Kidney glomerular epithelial cell (primary cell): ENCODE measurements at regions not wholly inside any gene's neighbourhood (a gene's known extent, or its start where the extent isn't known, plus 50 kb on each side); places are given as distances from the start of the nearest gene placed in this dataset.
A peak's percentile ranks its signal among the peaks of the same experiment; 100 is the strongest.

ENCODE experiments used
- DNase-seq: peaks from one replicate; lab custom pipeline; 2025; lab: John Stamatoyannopoulos, UW

DNA sequence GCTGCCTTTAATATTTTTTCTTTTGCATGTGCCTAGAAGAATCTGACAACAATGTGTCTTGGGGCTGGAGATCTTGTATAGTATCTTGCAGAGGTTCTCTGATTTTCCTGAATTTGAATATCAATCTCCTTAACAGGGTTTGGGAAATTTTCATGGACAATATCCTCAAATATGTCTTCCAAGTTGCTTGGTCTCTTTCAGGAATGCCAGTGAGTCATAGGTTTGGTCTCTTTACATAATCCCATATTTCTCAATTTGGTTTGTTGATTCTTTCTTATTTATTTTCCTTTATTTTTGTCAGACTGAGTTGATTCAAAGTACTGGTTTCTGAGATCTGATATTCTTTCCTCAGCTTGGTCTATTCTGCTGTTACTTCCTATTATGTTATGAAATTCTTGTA lies 208.7 kb upstream of the GLI3 start:
- DNase-seq = peak; percentile 1

DNA sequence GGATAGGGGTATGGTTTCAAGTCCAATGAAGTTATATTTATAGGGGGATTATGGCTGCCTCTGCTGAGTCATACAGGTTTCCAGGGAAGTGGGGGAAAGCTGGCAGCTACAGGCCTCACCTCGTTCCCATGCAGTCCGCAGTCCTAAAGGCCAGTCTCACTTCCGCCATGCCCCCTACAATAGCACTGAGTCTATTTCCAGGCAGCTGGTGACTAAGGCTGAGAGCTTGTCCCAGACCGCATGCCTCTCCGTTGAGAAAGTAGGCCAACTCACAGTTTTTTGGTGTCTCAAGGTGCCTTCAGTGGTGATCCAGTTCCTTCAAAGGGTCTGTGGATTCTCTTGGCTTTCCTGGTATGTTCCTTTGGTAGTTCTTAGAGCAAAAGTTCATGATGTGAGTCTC lies 203.9 kb upstream of the GLI3 start:
- DNase-seq = no peak

DNA sequence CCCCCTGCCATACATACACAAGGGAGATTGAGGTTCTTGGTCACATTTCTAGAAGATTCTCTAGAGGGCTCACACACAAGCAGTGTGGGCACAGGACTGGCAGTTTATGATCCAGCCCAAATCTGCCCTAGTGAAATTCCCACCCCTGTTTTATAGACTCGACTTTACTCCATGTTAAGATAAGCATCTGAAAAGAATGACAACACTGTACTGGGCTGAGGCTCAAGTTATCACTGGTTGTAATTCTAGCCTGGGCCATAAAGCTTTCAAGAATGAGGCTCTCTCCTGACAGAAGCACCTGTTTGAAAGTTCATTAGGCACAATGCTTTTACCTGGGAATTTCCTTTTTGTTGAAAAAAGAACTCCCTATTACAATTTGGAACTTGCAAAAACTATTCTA lies 195.6 kb upstream of the GLI3 start:
- no peak for DNase-seq

DNA sequence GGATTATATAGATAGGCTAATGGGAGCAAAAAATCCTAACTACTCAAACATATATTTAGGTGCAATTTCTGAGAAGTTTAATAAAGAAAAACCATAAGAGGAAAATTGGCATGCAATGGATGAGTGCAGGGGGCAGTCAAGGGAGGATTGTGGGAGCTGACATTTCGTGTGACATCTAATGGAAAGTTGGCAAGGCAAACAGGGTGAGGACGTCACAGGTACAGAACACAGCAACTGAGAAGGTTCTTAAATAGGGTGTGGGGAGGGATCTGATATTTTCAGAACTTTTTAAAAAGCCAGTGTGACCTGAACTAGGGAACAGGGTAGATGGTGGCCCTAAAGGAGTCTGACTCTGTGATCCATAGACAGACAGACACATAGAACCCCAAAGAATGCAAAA lies 194.9 kb upstream of the GLI3 start:
- DNase-seq = no peak

DNA sequence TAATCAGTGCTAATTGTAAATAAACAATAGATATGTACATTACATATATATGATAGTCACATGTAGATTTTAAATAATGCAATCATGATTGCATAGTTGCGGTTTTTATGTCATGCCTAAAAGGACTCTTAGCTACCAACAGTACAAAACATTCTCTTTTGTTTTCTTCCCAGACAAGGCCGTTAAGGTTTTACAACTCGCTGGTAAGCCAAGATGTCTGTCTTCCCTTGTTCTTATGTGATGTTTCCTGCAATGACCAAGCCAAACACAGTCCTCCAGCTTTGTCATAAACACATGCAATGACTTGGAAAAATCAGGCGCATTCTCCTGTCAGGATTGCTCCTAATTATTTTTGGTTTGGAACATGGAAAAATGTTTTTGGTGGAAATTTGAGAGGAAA lies 192.3 kb upstream of the GLI3 start:
- DNase-seq = no peak

DNA sequence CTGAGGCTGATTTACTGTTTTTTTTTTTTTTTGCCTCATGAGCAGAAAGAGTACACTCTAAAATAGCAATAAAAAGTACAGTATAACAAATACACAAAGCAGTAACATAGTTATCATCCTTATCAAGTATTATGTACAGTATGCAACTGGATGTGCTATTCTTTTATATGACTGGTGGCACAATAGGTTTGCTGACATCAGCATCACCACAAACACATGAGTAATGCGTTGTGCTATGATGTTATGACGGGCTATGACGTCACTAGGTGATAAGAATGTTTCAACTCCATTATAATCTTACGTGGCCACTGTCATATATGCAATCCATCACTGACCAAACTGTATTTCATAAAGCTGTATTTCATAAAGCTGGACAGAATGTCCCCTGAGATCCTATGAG lies 189.2 kb upstream of the GLI3 start:
- no peak for DNase-seq

DNA sequence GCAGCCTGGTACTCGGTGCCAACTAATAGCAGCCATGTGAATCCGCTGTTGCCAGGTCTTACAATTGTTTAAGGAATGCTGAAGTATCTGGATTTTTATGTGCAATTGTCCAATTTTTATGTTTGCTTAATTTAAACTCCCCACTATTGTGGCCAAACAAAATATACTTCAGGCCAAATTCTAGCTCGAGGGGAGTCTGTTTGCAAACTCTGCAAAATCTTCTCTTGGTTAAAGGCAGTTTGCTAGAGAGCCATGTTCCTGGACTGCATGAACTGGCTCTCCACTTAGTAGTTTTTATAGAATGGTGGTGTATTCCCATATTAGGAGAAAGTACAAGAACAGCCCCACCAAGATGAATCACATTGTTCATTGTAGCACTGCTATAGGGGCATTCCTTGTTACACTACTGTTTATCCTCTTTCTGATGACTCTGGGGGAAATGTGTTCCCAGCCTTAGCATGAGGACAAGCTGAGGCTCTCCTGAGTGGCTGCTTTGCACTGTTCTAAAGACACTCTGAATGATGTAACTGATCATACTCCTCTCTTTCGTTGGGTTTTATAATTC lies 178.0 kb upstream of the GLI3 start:
- DNase-seq = no peak

DNA sequence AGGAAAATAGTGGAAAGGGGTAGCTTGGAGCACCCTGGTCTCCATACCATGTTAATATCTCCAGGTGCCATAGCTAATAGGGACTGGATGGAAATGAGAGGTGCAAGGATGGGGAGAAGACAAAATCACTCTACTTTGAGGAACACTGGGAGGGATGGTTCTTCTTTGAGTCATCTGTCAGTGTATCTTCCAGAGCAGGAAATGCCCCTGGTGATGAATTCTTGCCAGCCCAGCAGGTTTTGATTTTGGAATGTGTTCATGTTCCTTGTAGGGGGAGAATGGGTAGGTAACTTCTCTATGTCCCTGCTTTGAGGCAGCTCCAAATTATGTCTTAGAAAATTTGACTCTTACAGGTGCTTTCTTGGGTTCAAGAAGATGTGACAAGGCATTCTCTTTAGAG lies 177.0 kb upstream of the GLI3 start:
- no peak for DNase-seq

DNA sequence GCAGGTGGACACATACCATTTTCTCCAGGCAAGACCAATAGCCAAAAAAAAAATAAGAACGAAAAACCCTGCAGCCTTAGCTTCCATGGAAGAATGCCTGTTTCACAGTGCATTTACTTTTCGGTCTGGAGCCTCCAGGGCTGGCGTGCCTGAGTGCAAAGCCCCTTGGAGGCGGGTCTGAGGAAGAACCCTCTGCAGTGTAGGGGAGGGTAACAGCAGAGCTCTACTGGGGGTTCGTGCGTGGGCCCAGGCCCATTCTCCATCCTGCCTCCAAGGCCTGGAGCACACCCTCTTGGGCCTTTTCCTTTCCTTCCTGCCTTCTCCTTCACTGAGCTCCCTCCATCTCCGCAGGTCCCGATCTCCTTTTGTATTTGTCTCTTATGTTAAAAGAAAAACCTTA lies 172.3 kb upstream of the GLI3 start:
- no peak for DNase-seq

DNA sequence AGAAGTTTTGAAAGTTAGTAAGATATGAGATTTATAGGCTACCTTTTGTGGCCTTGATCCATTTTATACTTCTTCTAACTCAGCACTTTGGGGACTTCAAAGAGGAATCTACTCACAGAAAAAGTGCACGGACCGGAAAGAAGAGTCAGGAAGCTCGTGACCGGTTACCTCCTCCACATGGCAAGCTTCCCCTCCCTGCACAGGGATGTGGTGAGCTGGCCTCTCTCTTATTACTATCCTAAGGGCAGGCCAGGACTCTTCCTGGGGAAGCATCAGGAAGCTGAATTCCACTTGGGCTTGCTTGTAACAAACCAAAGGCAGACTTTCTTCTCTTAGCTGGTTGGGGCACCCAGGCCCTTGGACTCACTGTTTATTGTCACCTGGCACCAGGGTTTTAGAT lies 170.8 kb upstream of the GLI3 start:
- DNase-seq = peak; percentile 8

DNA sequence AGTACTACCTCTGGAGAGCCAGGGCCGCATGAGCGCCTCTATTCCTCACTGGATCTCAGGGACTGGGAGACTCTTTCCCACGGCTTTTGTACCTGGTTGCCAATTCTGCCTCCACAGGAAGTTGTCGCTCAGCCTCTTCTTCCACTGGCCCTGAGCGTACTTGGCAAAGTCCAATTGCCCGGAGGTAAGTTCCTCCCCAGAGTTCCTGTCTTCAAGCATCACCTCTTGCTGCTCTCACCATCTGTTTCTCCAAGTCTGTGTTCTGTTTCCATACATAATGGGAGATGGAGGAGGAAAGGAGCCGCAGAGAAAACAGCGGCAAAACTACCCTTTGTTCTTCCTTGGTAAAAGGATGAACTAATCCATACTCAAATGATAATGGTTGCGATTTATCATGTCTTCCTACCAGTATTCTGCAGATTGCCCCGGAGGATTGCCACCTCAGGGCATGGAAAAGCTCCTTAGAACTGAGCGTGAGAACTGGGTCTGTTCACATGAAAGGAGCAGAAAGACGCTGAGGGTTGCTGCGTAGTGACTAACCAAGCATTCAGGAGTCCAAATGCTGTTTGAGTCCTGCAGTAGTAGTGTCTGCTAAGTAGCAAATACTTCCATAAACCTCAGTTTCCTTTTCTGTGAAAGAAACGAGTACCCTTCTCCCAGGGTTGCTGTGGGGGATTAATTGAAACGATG lies 170.2 kb upstream of the GLI3 start:
- no peak for DNase-seq

DNA sequence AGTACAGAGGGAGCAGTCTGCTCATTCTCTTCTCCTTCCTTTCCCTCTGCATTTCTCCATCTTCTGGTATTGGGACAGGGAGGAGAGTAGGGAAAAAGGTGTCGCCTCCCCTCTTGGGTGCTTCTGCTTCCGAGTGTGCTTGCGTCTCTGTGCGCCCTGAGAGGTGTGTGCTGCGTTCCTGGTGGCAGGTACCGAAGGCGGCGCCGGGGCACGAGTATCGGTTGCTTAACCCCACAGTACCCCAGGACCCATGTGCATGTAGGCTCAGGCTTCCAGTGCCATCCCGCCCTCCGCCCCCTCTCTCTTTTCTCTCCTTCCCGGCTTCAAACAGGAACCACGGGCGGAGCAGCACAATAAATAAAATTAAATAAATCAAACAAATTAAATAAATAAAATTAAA lies 169.3 kb upstream of the GLI3 start:
- no peak for DNase-seq

DNA sequence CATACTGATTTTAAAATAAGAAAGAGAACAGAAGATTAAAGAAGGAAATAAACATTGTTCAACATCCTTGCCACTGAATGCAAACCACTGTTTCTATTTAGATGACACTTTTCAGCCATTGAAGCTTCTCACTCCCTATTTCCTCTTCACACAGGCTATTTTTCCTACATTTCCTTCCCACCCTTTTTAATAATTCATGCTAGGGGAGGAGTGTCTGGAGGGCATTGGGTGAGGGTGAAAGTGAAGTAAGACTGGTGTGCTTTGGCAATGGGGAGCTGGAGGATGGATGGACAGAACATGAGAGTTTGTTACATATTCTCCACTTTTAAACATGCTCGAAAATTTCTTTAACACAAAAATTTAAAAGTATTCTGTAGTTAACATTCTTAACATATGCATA lies 168.8 kb upstream of the GLI3 start:
- DNase-seq = no peak

DNA sequence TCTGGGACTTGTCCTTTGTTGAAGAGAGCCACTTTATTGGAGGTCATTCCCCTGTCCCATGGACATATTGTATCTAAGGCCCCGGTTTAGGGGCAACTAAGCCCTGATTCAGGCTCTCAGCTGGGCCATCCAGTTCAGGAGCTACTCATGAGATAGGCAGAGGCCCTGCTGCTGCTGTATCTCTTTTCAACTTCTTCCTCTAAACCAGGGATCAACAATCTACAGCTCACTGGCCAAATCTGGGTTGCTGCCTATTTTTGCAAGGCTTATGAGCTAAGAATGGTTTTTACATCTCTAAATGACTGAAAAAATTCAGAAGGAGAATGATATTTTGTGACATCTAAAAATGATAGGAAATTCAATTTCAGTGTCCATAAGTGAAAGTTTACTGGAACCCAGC lies 166.8 kb upstream of the GLI3 start:
- DNase-seq = no peak

DNA sequence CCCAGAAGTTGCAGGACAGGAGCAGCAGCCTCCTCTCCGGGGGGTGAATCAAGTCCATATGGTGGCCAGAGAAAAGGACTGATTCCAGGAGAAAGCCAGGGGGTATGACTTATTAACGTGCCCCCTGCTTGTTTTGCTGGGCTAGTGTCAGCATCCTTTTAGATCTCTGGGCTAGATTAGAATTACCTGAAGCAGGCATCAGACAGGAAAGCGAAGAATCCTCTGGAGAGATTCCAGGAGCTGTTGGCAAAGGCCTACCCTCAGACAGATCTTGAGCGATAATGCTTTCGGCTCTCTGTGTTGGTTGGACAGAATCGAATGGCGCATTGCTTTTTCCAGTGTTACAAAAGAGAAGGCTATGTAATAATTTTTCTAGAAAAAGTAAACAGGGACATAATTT lies 164.0 kb upstream of the GLI3 start:
- DNase-seq = no peak

DNA sequence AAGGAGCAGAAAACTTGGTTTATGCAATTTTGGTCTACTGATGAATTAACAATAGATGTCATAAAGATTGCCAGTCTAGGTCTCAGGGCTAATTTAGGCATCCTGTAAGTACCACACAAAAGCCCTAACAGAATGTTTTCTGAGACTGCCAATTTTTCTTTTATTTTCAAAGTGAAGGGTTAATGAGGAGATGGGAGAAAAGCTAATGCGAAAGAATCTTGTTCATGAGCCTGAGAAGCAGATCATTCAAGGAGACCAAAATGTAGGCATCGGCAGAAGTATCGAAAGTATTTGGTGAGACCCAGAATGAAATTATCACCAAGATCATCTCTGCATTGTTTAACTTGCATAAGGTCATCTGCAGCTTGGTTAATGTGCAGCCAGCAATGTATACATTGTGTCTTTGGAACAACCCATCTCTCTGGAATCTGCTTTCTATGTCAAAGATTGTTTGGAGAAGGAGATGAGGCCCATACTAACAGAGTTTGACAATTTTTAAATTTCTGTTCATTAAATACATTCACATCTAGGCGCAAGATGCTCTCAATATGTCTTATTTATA lies 163.3 kb upstream of the GLI3 start:
- DNase-seq = no peak

DNA sequence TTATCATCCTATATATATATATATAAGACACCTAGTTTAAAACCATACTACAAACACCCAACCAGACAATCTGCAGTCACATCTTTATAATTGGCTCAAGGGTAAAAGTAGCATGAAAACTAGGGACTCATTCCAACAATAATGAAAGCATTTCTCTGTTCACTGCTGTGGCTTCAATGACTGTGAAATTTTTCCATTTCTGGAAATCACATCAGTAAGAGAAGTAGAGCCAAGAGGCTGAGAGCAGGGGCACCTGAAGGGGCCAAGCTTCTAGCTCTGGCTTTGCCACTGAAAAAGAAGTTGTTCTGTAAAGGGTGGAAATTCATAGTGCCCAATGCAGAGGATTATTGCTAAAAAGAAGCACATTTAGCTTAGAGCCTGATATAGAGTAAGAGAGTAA lies 158.6 kb upstream of the GLI3 start:
- no peak for DNase-seq

DNA sequence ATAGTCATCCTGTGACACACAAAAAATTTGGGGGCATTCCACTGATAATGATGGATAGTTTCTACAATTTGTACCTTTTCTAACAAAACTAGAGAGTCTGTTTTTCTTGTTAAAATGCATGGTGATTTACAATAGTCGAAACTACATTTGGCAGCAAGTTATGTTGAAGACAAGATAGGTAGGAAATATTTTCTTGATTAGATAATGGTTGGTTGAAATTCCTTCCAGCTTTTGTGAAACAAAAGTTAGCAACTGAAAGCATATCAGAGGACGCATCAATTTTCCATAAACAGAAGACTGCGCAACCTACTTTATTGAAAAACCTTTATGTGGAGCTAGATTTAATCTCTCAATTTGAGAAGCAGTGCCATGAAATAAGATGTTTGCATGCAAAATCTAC lies 155.8 kb upstream of the GLI3 start:
- DNase-seq = no peak

DNA sequence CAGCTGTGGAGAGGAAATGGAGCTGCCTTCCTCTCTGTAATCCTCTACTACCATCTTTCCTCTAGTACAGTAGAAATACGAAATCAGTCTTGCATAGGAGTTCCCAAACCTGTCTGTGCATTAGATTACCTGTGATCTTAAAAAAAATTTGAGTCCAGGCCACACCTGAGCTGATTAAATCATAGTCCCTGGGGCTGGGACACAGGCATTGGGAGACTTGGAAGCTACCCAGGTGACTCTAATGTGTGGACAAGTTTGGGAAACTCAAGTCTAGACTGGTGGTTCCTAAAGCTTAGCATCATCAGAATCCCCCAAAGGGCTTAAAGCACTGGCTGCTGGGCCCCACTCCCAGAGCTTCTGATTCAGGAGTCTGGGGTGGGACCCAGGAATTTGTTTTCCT lies 152.7 kb upstream of the GLI3 start:
- no peak for DNase-seq

DNA sequence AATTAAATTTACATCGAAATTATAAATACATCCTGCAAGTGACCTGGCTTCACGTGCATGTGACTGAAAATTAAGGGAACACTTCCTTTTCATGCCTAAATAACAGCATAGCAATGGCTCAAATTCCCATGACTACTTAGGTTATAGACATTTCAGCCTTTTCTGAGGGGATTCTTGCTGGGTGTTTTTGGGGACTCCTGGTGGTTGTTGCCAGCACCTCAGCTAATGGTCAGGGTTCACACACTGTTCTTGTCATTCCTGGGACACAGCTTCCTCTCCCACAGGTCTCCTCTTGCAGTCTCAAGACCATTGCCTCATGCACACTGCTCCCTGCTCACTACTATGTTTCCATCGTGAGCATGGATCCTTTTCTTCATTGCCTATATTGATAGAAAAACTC lies 148.9 kb upstream of the GLI3 start:
- no peak for DNase-seq

DNA sequence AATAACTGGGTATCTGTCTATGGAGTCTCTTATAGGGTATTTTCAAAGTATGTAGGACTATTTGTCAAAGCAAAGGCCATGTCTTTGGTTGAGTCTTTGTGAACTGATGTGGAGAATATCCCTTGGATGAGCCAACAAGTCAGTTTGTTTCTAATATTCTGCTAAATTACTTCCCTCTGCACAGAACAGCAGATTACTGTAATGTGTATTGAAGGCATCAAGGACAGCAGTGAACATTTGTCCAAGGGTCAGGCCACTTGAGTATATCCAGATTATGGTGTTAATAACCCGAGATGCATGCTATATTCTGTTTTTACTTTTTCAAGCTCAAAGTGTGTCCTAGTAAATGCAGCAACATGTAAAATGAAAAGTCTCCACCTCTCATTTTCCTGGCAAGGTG lies 144.2 kb upstream of the GLI3 start:
- no peak for DNase-seq

DNA sequence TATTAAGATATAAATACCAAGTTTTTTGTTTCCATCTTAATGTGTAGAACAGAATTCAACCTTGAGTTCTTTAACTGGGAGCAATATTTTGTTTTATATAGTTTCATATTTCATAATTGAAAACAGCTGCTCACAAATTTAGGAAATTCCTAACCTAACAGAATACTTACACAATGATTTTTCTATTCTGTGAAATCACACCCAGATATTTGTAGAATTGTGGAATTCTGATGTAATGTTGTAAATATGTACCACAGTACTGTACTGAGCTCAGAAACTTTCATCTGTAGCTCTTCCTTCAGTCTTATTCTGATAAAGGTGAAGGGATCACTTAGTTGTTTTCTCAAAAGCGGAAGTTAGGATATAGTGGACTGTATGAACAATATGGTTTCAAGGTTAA lies 143.4 kb upstream of the GLI3 start:
- no peak for DNase-seq

DNA sequence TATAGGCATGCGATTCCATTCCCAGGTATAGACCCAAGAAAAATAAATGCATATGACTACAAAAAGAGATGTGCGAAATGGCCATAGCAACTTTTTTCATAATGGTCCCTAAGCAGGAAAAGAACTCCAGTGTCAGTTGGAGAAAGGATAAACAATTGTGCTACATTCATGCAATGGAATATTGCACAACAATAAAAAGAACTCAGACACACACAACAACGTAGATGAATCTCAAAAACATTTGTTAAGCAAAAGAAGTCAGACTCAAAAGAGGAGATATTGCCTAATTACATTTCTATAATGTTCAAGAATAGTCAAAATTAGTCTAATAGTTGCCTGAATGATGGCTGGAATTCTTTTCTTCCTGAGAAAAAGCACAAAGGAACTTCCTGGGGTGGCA lies 141.1 kb upstream of the GLI3 start:
- no peak for DNase-seq

DNA sequence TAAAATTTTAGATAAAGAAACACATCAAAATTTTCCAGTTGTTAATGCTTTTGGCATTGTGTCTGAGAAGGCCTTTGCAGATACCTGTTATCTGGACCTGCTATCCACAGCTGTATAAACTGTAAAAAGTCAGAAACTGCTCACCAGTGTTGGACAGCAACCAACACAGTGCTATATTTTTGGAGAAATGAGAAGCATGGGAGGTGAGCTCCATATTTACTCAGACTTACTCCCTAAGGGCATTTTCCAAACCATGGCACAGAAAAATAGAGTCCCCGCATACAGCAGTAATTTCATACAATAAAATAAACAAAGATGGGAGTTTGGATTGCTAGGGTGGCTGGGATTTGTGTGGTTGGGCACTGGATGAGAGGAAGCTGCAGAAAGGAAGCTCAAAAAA lies 136.3 kb upstream of the GLI3 start:
- no peak for DNase-seq
